ENCODE measurements at regions not wholly inside any gene's neighbourhood (a gene's known extent, or its start where the extent isn't known, plus 50 kb on each side); places are given as distances from the start of the nearest gene placed in this dataset.
"Not testable (repeated sequence)": the region's sequence is repeated elsewhere in the genome, so short reads cannot be mapped to it uniquely, and the experiment has no call there.

DNA sequence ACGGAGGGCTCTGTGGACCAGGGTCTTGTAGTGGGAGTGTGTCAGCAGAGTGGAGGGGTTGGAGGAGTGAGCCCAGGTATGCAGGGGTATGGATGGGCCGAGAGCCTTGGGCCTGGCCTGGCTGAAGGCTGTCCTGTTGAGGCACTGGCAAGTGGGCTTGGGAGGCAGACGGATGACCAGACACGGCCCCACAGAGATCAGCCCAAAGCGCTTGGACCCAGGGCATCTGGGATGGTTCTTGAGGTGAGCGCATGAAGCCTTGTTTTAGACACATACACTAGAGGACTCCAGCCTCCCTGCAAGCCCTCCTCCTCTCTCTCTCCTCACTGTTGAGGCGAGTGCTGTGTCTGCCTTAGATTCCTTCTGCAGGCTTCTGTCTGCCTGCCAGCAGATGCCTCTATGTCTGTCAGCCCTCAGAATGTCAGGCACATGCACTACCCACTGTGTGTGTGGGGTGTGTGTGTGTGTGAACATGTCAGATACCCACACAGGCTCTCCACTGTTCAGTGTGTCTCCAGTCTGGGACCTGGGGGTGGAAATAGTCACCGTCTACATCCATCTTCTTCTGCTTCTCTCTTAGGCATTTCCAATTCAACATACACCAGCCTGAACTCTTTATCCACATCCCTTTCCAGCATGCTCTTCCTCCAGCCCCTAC, 218.0 kb upstream of the PLGLB1 start:
- not testable (repeated sequence) for H3K9me3 ChIP-seq (ENCODE audit: low read depth); H3K4me1 ChIP-seq (ENCODE audit: low read depth); H3K27ac ChIP-seq; H3K36me3 ChIP-seq; H3K27me3 ChIP-seq; H3K4me3 ChIP-seq; DNase-seq (ENCODE audit: low read depth in 1 of 2, low spot score in 1 of 2)
- TF ChIP-seq, protein P1, sequence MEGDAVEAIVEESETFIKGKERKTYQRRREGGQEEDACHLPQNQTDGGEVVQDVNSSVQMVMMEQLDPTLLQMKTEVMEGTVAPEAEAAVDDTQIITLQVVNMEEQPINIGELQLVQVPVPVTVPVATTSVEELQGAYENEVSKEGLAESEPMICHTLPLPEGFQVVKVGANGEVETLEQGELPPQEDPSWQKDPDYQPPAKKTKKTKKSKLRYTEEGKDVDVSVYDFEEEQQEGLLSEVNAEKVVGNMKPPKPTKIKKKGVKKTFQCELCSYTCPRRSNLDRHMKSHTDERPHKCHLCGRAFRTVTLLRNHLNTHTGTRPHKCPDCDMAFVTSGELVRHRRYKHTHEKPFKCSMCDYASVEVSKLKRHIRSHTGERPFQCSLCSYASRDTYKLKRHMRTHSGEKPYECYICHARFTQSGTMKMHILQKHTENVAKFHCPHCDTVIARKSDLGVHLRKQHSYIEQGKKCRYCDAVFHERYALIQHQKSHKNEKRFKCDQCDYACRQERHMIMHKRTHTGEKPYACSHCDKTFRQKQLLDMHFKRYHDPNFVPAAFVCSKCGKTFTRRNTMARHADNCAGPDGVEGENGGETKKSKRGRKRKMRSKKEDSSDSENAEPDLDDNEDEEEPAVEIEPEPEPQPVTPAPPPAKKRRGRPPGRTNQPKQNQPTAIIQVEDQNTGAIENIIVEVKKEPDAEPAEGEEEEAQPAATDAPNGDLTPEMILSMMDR (IDR thresholded peaks at IDR 0.05; ENCODE audit: low read depth, low read length): peak; percentile 11

DNA sequence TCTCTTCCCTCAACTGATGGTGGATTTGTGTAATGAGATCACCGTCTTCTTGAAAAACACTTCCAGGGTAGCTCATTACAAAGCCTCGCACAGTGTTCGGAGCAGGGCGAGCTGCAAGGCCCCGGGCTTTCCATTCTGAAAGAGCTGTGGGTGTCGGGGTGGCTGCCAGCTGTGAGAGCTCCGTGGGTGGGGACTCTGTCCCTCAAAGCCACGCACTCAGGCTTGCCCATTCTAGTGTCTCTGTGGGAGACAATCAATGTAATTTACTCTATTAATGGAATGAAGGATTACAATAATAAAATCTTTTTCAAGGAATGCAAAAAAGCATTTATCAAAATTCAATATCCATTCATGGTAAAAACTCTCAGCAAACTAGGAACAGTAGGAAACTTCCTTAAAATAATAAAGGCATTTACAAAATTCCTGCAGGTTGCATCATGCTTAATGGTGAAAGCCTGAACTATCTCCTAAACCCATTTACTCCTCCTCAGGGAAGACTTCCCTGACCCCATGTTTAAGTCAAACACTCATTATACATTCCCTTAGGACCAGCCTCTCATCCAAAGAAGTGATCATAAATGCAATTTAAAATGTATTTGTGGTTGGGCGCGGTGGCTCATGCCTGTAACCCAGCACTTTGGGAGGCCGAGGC, 224.5 kb upstream of the PLGLB1 start:
- not testable (repeated sequence) for H3K27ac ChIP-seq; H3K4me1 ChIP-seq (ENCODE audit: low read depth); H3K9me3 ChIP-seq (ENCODE audit: low read depth); DNase-seq (ENCODE audit: low read depth in 1 of 2, low spot score in 1 of 2); H3K4me3 ChIP-seq; H3K27me3 ChIP-seq; H3K36me3 ChIP-seq

DNA sequence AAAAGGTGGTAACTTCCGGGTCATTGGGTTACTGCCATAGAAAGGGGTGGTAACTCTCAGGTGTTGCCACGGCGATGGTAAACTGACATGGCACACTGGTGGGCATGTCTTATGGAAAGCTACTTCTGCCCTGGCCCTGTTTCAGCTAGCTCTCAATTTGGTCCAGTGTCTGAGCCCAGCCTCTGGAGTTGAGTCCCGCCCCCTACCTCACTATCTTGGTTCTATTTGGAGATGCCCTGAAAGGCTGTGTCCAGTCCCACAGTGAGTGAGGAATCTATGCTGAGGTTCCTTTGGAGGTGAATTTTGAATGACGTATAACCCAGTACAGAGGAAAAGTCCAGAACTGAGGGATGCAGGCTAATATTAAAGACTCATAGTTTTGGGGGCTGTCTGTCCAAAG, 230.4 kb upstream of the PLGLB1 start:
- not testable (repeated sequence) for H3K36me3 ChIP-seq; DNase-seq (ENCODE audit: low read depth in 1 of 2, low spot score in 1 of 2); H3K4me3 ChIP-seq; H3K9me3 ChIP-seq (ENCODE audit: low read depth); H3K27me3 ChIP-seq; H3K4me1 ChIP-seq (ENCODE audit: low read depth); H3K27ac ChIP-seq

DNA sequence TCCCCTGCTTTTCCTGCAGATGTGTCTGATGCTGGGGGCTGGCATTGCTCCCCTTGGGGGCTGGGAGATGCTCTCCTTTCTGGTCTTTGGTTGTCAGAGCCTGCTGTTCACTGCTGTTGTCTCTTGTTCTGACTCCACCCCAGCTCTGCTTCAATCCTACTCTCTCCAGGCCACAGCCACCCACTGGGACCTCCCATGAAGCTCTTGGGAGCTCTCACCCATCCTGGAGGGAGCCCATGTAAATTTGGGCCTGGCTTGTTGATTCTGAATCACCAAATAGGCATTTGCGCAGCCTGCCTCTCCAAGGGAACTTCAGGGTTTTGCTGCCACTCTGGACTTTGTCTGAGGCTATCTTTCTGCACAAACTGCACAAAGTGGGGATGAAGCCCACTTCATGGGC, 232.9 kb upstream of the PLGLB1 start:
- not testable (repeated sequence) for H3K36me3 ChIP-seq; H3K27ac ChIP-seq; H3K4me1 ChIP-seq (ENCODE audit: low read depth); DNase-seq (ENCODE audit: low read depth in 1 of 2, low spot score in 1 of 2); H3K27me3 ChIP-seq; H3K9me3 ChIP-seq (ENCODE audit: low read depth); H3K4me3 ChIP-seq

DNA sequence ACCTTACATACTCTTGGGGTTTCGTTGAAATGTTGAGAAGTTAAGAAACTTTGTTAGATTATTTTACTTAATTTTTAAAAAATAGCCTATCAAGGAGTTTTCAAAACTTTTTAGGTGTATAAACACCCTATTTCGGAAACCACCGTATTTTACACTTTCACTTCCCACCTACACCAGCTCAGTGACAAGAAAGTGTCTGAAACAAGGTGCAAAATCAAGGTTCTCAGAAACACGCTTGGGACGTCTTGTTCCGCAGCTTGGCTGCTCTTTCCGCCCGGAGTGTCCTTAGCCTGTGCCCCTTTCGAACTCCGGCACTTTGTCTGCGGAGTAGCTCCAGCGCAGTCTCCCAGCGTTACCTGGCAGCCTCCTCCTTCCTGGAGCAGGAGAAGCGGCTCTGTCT, 233.8 kb upstream of the PLGLB1 start:
- not testable (repeated sequence) for H3K9me3 ChIP-seq (ENCODE audit: low read depth); H3K27ac ChIP-seq; H3K4me3 ChIP-seq; H3K27me3 ChIP-seq; DNase-seq (ENCODE audit: low read depth in 1 of 2, low spot score in 1 of 2); H3K4me1 ChIP-seq (ENCODE audit: low read depth); H3K36me3 ChIP-seq

DNA sequence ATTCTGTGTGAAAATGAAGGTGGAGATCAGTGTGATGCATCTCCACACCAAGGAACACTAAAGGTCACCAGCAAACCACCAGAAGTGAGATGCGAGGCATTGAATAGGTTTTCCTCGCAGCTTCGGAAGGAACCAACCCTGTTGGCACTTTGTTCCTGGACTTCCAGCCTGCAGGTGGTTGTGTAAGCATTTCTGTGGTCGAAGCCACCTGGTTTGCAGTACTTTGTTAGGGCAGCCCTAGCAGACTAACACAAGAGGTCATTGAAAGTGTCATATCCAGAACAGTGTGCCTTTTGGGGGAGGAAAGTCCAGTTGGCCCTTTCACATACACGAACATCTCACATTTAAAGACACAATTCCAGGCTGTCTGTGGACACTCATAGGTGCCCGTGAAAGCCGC, 237.2 kb upstream of the PLGLB1 start:
- H3K9me3 ChIP-seq (ENCODE audit: low read depth); H3K36me3 ChIP-seq; H3K27me3 ChIP-seq; H3K4me3 ChIP-seq; H3K27ac ChIP-seq; H3K4me1 ChIP-seq (ENCODE audit: low read depth); DNase-seq (ENCODE audit: low read depth in 1 of 2, low spot score in 1 of 2): not testable (repeated sequence)

DNA sequence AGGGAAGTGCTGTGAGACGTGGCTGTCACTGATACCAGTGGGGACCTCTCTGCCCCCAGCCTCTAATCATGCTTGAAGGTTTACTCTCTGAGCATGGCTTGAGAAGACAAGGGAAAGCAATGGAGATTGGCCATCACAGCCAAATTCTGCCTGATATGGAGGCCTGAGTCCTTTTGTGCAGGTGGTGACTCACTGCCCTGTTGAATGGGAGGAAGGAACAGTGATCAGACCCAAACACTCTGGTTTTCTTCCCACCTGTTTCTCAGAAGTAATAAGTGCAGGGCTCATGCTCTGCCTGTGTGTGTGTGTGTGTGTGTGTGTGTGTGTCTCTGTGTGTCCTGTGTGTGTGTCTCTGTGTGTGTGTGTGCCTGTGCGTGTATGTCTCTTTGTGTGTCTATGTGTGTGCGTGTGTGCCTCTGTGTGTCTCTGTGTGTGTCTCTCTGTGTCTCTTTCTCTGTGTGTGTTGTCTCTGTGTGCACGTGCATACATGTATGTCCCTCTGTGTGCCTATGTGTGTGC, 240.6 kb upstream of the PLGLB1 start:
- not testable (repeated sequence) for H3K36me3 ChIP-seq; H3K4me3 ChIP-seq; DNase-seq (ENCODE audit: low read depth in 1 of 2, low spot score in 1 of 2); H3K4me1 ChIP-seq (ENCODE audit: low read depth); H3K27me3 ChIP-seq; H3K27ac ChIP-seq; H3K9me3 ChIP-seq (ENCODE audit: low read depth)

DNA sequence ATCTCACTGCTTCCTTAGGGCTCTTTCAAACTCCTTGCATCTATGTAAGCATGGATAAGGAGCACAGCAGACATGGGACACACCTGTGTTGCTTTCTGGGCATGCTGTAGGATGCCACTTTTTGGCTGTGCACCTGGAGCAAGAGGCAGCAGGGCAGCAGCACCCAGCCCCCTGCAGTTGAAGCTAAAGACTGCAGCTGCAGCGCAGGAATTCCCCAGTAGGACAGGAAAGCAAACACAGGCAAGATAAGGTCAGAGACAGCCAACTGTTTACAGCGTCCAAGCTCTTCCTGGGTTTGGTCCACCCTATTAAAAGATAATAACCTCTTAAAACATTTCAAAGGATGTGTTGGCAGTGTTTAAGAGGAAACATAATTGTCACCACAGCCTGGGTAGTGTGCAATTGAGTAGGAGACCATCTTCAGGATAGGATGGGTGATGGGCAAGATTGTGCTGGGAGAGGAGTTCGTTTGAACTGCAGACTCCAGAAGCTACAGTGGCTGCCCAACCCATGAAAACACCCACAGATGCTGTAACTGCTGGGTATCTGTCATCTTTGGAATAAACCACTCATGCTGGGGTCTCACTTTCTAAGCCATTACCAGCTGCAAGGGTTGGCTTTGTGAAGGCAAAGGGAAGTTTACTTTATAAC, 242.3 kb upstream of the PLGLB1 start:
- H3K4me1 ChIP-seq (ENCODE audit: low read depth); H3K4me3 ChIP-seq: not testable (repeated sequence)

DNA sequence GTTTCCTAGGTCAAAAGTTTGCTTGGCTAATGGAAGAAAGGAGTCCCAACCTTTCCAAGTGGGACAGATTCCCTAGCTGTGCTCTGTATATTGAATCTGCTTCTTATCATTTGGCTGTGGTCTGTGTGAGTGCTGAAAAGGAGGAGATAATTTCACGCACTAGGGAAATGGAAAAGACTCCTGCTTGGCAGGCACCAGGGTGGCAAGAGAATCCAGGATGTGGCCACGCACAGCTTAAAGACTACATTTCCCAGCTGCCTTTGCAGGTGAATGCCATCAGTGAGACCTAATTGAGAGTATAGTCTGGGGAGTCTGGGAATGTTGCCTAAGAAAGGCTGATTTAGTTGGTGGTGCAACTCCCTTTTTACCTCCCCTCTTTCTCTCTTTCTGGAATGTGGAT, 253.5 kb upstream of the PLGLB1 start:
- H3K36me3 ChIP-seq; H3K27me3 ChIP-seq; H3K27ac ChIP-seq; H3K4me3 ChIP-seq; H3K9me3 ChIP-seq (ENCODE audit: low read depth); H3K4me1 ChIP-seq (ENCODE audit: low read depth); DNase-seq (ENCODE audit: low read depth in 1 of 2, low spot score in 1 of 2): not testable (repeated sequence)

More for the DNA sequence above, 242.3 kb upstream of the PLGLB1 start:
- H3K9me3 ChIP-seq (ENCODE audit: low read depth); H3K27me3 ChIP-seq; H3K27ac ChIP-seq; DNase-seq (ENCODE audit: low read depth in 1 of 2, low spot score in 1 of 2); H3K36me3 ChIP-seq: not testable (repeated sequence)

DNA sequence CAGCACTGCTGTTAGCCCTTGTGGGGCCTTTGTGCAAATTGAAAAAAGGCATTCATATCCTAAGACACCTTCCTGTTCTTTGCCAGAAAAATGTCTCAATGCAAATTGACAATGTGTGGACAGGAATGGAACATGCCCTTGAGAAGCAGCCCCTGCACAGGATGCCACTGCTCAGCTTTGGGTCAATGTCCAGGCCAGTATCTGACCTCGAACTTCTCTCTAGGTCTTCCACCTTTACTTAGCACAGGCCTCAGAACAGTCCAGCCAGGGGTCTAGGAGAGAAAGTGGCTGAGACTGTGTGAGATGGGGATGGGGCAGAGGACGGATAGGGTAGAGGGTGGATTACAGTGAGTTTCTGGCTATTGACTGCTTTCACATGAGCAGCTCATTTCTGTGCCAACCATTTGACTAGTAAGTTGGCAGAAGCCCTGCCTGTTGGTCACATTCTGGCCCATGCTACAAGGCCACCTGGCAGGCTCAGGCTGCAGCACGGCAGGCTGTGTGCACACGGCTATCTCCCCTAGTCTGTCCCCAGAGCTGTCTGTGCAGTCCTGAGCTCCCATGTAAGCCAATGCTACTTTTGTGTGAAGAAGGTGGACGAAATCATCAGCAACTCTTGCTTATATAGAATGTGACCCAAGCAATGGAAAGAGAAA, 254.5 kb upstream of the PLGLB1 start:
- H3K4me1 ChIP-seq (ENCODE audit: low read depth); H3K27ac ChIP-seq; H3K36me3 ChIP-seq; DNase-seq (ENCODE audit: low read depth in 1 of 2, low spot score in 1 of 2); H3K27me3 ChIP-seq; H3K9me3 ChIP-seq (ENCODE audit: low read depth); H3K4me3 ChIP-seq: not testable (repeated sequence)

DNA sequence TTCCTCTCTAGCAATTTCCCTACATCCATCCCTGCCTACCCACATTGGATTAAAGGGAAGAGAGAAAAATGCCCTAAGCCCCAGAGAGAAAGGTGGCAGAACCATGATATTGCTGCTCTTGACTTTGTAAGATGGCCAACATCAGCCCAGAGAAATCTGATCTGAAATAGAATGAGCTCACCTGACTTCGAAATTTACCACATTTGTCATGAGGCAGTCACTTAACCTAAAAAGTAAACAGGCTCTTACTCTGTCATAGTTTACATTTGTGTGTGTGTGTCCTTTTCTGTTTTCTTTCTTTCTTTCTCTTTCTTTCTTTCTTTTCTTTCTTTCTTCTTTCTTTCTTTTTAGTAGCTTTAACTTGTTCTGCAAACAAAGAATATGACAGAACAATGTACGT, 255.0 kb upstream of the PLGLB1 start:
- not testable (repeated sequence) for DNase-seq (ENCODE audit: low read depth in 1 of 2, low spot score in 1 of 2); H3K4me3 ChIP-seq; H3K9me3 ChIP-seq (ENCODE audit: low read depth); H3K27me3 ChIP-seq; H3K4me1 ChIP-seq (ENCODE audit: low read depth); H3K36me3 ChIP-seq; H3K27ac ChIP-seq

DNA sequence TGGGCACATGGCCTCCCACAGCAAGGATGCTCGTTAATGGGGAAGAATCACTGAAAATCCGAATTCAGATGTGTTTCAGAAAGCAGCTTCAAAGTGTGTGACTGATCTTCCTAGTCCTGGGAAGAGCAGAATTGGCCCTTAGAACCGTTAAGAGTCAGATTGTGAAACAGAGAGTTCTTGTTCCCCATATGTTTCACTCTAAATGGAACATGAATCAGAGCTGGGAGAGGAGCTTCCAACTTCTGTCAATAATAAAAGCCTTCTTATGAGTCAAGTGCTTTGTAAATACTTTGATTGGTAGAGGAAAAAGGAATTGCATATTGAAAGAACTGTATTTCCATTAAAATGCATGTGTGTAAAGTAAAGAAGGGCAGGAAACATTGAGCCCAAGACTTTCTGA, 256.1 kb upstream of the PLGLB1 start:
- H3K4me1 ChIP-seq (ENCODE audit: low read depth); H3K9me3 ChIP-seq (ENCODE audit: low read depth); H3K27ac ChIP-seq; DNase-seq (ENCODE audit: low read depth in 1 of 2, low spot score in 1 of 2); H3K36me3 ChIP-seq; H3K4me3 ChIP-seq; H3K27me3 ChIP-seq: not testable (repeated sequence)
